ENCODE measurements at regions not wholly inside any gene's neighbourhood (a gene's known extent, or its start where the extent isn't known, plus 50 kb on each side); places are given as distances from the start of the nearest gene placed in this dataset.

- TF ChIP-seq POLR2A (IDR thresholded peaks at IDR 0.05) (no peak), CTCF (IDR thresholded peaks at IDR 0.05) (no peak)
- no peak for DNase-seq (ENCODE audit: low spot score in 2 of 2)
- 80 to 82% methylated on average over 3 of the region's 3 CpGs for WGBS, 2 donors
Measured at GRCh38 chr3:176926034-176926433, 271.2 kb downstream of the TBL1XR1 start.

DNA sequence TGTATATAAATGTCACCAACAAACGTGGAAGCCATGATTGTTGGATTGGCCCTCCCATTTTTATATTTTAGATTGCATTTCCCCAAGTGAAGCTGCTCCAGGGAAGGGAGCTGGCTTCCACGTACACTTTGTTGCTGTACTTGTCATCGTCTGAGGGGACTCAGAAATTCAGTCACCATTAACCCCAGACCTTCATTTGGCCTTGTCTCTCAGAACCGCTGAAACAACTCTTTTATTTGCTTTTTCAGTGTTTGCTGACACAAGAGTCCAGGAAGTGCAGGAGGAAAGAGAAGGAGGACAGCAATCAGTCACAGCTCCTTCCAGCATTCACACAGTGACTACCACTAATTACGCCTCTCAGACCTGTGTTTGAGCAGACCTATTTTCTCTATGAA lies 276.5 kb downstream of the TBL1XR1 start:
- 57 to 63% methylated on average over 5 of the region's 5 CpGs for WGBS, 2 donors
- no peak for DNase-seq (ENCODE audit: low spot score in 2 of 2)
- intact Hi-C loops (cut with DNase I; ENCODE audit: low total_unique reads): no loop called here
- TF ChIP-seq CTCF (IDR thresholded peaks at IDR 0.05) (no peak), POLR2A (IDR thresholded peaks at IDR 0.05) (no peak)
- H3K4me3 ChIP-seq (ENCODE audit: low read depth, poor library complexity, severe bottlenecking): no peak overlapping the region

More at GRCh38 chr3:176926034-176926433, 271.2 kb downstream of the TBL1XR1 start:
- intact Hi-C loops (cut with DNase I; ENCODE audit: low total_unique reads): no loop called here
- H3K4me3 ChIP-seq (ENCODE audit: low read depth, poor library complexity, severe bottlenecking): no peak overlapping the region

- TF ChIP-seq CTCF (IDR thresholded peaks at IDR 0.05) (no peak), POLR2A (IDR thresholded peaks at IDR 0.05) (no peak)
- DNase-seq (ENCODE audit: low spot score in 2 of 2): no peak
- no peak overlapping the region for H3K4me3 ChIP-seq (ENCODE audit: low read depth, poor library complexity, severe bottlenecking)
- intact Hi-C loops (cut with DNase I; ENCODE audit: low total_unique reads): no loop called here
- 77 to 87% methylated on average over 11 of the region's 11 CpGs for WGBS, 2 donors
Measured at GRCh38 chr3:176919836-176920765, 277.2 kb downstream of the TBL1XR1 start.

DNA sequence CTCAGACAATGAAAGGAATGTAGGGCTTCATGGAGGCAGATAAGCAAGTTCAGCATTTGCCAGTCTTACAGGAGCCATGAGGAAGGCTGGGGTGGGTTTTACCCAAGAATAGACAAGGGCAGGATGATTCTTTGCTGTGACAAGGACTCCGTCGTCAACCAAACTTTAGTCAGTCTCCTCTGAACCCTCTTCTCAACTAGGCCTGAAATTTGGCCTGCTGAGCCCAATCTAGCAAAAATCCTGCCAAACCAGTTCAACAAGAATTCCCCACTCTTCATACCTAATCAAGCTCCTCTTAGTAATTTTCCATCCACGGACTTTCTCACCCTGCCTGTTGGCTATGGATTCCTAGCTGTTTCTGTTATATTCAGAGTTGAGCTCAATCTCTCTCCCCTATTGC lies 280.5 kb downstream of the TBL1XR1 start:
- H3K4me3 ChIP-seq (ENCODE audit: low read depth, poor library complexity, severe bottlenecking): no peak overlapping the region
- TF ChIP-seq POLR2A (IDR thresholded peaks at IDR 0.05): no peak
- no peak for TF ChIP-seq CTCF (IDR thresholded peaks at IDR 0.05)
- no peak for DNase-seq (ENCODE audit: low spot score in 2 of 2)
- intact Hi-C loops (cut with DNase I; ENCODE audit: low total_unique reads): no loop called here
- WGBS, 2 donors: 45 to 62% methylated on average over 3 of the region's 3 CpGs

DNA sequence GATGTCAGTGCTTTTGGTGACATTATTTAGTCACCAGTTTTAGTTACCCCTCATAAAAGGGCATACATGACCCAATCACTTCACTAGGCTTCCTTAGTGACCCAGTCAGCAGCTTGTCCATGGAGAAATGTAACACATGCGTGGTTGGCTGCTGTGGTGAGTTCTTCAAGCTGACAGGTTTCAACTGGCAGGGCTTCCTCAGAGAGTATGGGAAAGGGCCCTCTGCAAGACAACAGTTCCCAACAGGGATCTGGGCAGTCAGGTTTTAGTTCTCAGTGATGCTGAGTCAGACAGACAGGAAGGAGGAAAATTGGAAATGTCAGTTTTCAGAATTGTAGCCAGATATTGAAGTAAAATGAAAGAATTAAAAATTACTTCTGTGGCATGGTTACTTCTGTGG lies 282.5 kb downstream of the TBL1XR1 start:
- intact Hi-C loops (cut with DNase I; ENCODE audit: low total_unique reads): no loop called here
- H3K4me3 ChIP-seq (ENCODE audit: low read depth, poor library complexity, severe bottlenecking): no peak overlapping the region
- WGBS, 2 donors: 56 to 75% methylated on average over 1 of the region's 1 CpG
- no peak for DNase-seq (ENCODE audit: low spot score in 2 of 2)
- TF ChIP-seq CTCF (IDR thresholded peaks at IDR 0.05) (no peak), POLR2A (IDR thresholded peaks at IDR 0.05) (no peak)

All from lower leg skin (tissue), 4 donors.